ENCODE measurements at regions not wholly inside any gene's neighbourhood (a gene's known extent, or its start where the extent isn't known, plus 50 kb on each side); places are given as distances from the start of the nearest gene placed in this dataset.

- H3K36me3 Mint-ChIP-seq (ENCODE audit: low read depth), result peaks cover under 1% of the 10 kb centered on the region; the same call in 2 of the 3 replicates
- Histone ChIP-seq H4K20me1 (replicated peaks; ENCODE audit: insufficient read depth) (no peaks in the 10 kb centered on the region), H3K4me1 (ENCODE audit: insufficient read depth) (peaks cover 6% of the 10 kb centered on the region; the same call in 1 of the 2 replicates), H3K4me2 (no peak overlapping the region), H3K36me3 (ENCODE audit: insufficient read depth) (no peaks in the 10 kb centered on the region), H3K9me2 (ENCODE audit: insufficient read depth) (no peaks in the 10 kb centered on the region), H3F3A (replicated peaks; ENCODE audit: low read depth) (no peaks in the 10 kb centered on the region), H3K27ac (ENCODE audit: low read depth) (no peak overlapping the region), H2AFZ (no peak overlapping the region), H3K4me3 (no peak overlapping the region), H3K79me2 (replicated peaks; ENCODE audit: insufficient read depth) (no peaks in the 10 kb centered on the region), H3K27me3 (ENCODE audit: insufficient read depth) (no peaks in the 10 kb centered on the region)
- no peak overlapping the region for H3K4me3 Mint-ChIP-seq
- no peak for ATAC-seq
- peaks cover 4% of the 10 kb centered on the region; the same call in 2 of the 3 replicates for H3K4me1 Mint-ChIP-seq
- no peak for TF ChIP-seq NANOG (IDR thresholded peaks at IDR 0.05; ENCODE audit: borderline replicate concordance)
- TF ChIP-seq STAT1 (IDR thresholded peaks at IDR 0.05; ENCODE audit: unreplicated experiment), result no peak
- TF ChIP-seq, protein P1, sequence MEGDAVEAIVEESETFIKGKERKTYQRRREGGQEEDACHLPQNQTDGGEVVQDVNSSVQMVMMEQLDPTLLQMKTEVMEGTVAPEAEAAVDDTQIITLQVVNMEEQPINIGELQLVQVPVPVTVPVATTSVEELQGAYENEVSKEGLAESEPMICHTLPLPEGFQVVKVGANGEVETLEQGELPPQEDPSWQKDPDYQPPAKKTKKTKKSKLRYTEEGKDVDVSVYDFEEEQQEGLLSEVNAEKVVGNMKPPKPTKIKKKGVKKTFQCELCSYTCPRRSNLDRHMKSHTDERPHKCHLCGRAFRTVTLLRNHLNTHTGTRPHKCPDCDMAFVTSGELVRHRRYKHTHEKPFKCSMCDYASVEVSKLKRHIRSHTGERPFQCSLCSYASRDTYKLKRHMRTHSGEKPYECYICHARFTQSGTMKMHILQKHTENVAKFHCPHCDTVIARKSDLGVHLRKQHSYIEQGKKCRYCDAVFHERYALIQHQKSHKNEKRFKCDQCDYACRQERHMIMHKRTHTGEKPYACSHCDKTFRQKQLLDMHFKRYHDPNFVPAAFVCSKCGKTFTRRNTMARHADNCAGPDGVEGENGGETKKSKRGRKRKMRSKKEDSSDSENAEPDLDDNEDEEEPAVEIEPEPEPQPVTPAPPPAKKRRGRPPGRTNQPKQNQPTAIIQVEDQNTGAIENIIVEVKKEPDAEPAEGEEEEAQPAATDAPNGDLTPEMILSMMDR (conservative IDR thresholded peaks at IDR 0.05; ENCODE audit: low read depth in 2 of 2), result no peak
- TF ChIP-seq JUNB (IDR thresholded peaks at IDR 0.05; ENCODE audit: unreplicated experiment), result no peak
- no peak for TF ChIP-seq EZH2 (IDR thresholded peaks at IDR 0.05; ENCODE audit: low read depth, unreplicated experiment)
- TF ChIP-seq ZNF331 (CRISPR knock-in tag; IDR thresholded peaks at IDR 0.05; ENCODE audit: low read depth), result no peak
- no peak for TF ChIP-seq ZNF114 (CRISPR knock-in tag; IDR thresholded peaks at IDR 0.05)
- no peak for TF ChIP-seq CREB1 (CRISPR knock-in tag; IDR thresholded peaks at IDR 0.05; ENCODE audit: low read depth)
- TF ChIP-seq, protein P2, sequence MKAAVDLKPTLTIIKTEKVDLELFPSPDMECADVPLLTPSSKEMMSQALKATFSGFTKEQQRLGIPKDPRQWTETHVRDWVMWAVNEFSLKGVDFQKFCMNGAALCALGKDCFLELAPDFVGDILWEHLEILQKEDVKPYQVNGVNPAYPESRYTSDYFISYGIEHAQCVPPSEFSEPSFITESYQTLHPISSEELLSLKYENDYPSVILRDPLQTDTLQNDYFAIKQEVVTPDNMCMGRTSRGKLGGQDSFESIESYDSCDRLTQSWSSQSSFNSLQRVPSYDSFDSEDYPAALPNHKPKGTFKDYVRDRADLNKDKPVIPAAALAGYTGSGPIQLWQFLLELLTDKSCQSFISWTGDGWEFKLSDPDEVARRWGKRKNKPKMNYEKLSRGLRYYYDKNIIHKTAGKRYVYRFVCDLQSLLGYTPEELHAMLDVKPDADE (IDR thresholded peaks at IDR 0.05), result no peak
- TF ChIP-seq EZH2phosphoT487 (IDR thresholded peaks at IDR 0.05; ENCODE audit: unreplicated experiment), result no peak
- no peak for TF ChIP-seq POLR2AphosphoS5 (IDR thresholded peaks at IDR 0.05; ENCODE audit: low read depth)
- TF ChIP-seq, protein P3, sequence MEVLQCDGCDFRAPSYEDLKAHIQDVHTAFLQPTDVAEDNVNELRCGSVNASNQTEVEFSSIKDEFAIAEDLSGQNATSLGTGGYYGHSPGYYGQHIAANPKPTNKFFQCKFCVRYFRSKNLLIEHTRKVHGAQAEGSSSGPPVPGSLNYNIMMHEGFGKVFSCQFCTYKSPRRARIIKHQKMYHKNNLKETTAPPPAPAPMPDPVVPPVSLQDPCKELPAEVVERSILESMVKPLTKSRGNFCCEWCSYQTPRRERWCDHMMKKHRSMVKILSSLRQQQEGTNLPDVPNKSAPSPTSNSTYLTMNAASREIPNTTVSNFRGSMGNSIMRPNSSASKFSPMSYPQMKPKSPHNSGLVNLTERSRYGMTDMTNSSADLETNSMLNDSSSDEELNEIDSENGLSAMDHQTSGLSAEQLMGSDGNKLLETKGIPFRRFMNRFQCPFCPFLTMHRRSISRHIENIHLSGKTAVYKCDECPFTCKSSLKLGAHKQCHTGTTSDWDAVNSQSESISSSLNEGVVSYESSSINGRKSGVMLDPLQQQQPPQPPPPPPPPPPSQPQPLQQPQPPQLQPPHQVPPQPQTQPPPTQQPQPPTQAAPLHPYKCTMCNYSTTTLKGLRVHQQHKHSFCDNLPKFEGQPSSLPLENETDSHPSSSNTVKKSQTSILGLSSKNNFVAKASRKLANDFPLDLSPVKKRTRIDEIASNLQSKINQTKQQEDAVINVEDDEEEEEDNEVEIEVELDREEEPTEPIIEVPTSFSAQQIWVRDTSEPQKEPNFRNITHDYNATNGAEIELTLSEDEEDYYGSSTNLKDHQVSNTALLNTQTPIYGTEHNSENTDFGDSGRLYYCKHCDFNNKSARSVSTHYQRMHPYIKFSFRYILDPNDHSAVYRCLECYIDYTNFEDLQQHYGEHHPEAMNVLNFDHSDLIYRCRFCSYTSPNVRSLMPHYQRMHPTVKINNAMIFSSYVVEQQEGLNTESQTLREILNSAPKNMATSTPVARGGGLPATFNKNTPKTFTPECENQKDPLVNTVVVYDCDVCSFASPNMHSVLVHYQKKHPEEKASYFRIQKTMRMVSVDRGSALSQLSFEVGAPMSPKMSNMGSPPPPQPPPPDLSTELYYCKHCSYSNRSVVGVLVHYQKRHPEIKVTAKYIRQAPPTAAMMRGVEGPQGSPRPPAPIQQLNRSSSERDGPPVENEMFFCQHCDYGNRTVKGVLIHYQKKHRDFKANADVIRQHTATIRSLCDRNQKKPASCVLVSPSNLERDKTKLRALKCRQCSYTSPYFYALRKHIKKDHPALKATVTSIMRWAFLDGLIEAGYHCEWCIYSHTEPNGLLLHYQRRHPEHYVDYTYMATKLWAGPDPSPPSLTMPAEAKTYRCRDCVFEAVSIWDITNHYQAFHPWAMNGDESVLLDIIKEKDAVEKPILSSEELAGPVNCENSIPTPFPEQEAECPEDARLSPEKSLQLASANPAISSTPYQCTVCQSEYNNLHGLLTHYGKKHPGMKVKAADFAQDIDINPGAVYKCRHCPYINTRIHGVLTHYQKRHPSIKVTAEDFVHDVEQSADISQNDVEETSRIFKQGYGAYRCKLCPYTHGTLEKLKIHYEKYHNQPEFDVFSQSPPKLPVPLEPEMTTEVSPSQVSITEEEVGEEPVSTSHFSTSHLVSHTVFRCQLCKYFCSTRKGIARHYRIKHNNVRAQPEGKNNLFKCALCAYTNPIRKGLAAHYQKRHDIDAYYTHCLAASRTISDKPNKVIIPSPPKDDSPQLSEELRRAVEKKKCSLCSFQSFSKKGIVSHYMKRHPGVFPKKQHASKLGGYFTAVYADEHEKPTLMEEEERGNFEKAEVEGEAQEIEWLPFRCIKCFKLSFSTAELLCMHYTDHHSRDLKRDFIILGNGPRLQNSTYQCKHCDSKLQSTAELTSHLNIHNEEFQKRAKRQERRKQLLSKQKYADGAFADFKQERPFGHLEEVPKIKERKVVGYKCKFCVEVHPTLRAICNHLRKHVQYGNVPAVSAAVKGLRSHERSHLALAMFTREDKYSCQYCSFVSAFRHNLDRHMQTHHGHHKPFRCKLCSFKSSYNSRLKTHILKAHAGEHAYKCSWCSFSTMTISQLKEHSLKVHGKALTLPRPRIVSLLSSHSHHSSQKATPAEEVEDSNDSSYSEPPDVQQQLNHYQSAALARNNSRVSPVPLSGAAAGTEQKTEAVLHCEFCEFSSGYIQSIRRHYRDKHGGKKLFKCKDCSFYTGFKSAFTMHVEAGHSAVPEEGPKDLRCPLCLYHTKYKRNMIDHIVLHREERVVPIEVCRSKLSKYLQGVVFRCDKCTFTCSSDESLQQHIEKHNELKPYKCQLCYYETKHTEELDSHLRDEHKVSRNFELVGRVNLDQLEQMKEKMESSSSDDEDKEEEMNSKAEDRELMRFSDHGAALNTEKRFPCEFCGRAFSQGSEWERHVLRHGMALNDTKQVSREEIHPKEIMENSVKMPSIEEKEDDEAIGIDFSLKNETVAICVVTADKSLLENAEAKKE (CRISPR knock-in tag; IDR thresholded peaks at IDR 0.05), result no peak
- no peak for TF ChIP-seq REST (IDR thresholded peaks at IDR 0.05; ENCODE audit: unreplicated experiment)
- DNase-seq (ENCODE audit: low spot score), result peak; percentile 14
- H3K27ac Mint-ChIP-seq, result no peak overlapping the region
- no peaks in the 10 kb centered on the region for H3K9me3 Mint-ChIP-seq
- H3K27me3 Mint-ChIP-seq (ENCODE audit: insufficient read depth, low read depth, poor library complexity), result no peaks in the 10 kb centered on the region
Measured at GRCh38 chr9:73923796-73924195, 573.3 kb upstream of the RORB start.
